HepG2 (cell line): ENCODE measurements at regions not wholly inside any gene's neighbourhood (a gene's known extent, or its start where the extent isn't known, plus 50 kb on each side); places are given as distances from the start of the nearest gene placed in this dataset.

ENCODE experiments used
- ATAC-seq: fragments of 200-7000 bp; cut with Tn5 transposase; 3 replicates; pipeline ENCODE4 v1.9.1; 2020; ENCODE audit warnings: mild to moderate bottlenecking, moderate library complexity
- BruUV-seq: library from RNA; stranded (reverse); fragments of 400-500 nt; replicated peaks from 2 replicates; lab custom pipeline; 2021; lab: Mats Ljungman, UMichigan
- CTCF ChIA-PET: fragments of 300-600 bp; formaldehyde crosslinking; extraction: SDS; loops from one replicate; lab custom pipeline; 2021; ENCODE audit warnings: low total read pairs, inconsistent platforms, low intra/inter-chr PET ratio; lab: Yijun Ruan, JAX
- POLR2A ChIA-PET: fragments of 350-600 bp; sonication (Branson Sonifier 250); formaldehyde crosslinking; loops from one replicate; lab custom pipeline; 2020; ENCODE audit warnings: antibody characterized with exemption, inconsistent platforms; lab: Yijun Ruan, JAX
- DNase-seq: peaks from one replicate; pipeline ENCODE4 v3.0.0-alpha.2; 2015; ENCODE audit warnings: low spot score
- FAIRE-seq: peaks from 3 replicates; lab custom pipeline; 2011; peaks lifted over from hg19 to GRCh38; lab: Jason Lieb, UNC
- H2AFZ ChIP-seq: one replicate; pipeline ENCODE4 v1.6.1; 2011; ENCODE audit warnings: low read length, inconsistent platforms
- H3K27ac ChIP-seq: fragments of 300-600 bp; 3 replicates; pipeline ENCODE4 v1.8.0; 2011; ENCODE audit warnings: mixed run types, mild to moderate bottlenecking, mixed read lengths, low read length, inconsistent platforms; ENCODE audit not compliant: insufficient read depth; ENCODE audit errors: extremely low read length
- H3K27me3 ChIP-seq, 2 experiments: fragments of 200-600 bp in 1 of 2; 2 replicates in 1 of 2; 3 replicates in 1 of 2; pipeline versions ENCODE4 v1.6.0 to v1.8.0; 2011; ENCODE audit warnings: low read length in 2 of 2, mild to moderate bottlenecking in 2 of 2, moderate library complexity in 2 of 2, inconsistent platforms in 1 of 2; ENCODE audit not compliant: insufficient read depth in 2 of 2, control insufficient read depth in 1 of 2
- H3K36me3 ChIP-seq, 2 experiments: fragments of 200-600 bp in 1 of 2; replicated peaks in 1 of 2; 2 replicates in 1 of 2; 3 replicates in 1 of 2; pipeline versions ENCODE4 v1.5.1 to v1.8.0; 2011; ENCODE audit warnings: low read length in 2 of 2, inconsistent platforms in 1 of 2; ENCODE audit not compliant: insufficient read depth in 2 of 2, control insufficient read depth in 1 of 2
- H3K4me1 ChIP-seq: 2 replicates; pipeline ENCODE4 v1.5.1; 2012; ENCODE audit warnings: low read length, inconsistent platforms; ENCODE audit not compliant: insufficient read depth
- H3K4me2 ChIP-seq: 2 replicates; pipeline ENCODE4 v1.6.0; 2011; ENCODE audit warnings: low read depth, low read length, inconsistent platforms
- H3K4me3 ChIP-seq, 3 experiments: fragments of 200-600 bp in 1 of 3; sonication (generic), shearing (Covaris generic) in 1 of 3; replicated peaks in 1 of 3; 2 replicates each; pipeline ENCODE4 v1.5.1; 2011 to 2016; ENCODE audit warnings: low read length in 3 of 3, inconsistent platforms in 2 of 3, low read depth in 2 of 3, mild to moderate bottlenecking in 2 of 3, control low read depth in 1 of 3, mixed read lengths in 1 of 3; ENCODE audit not compliant: insufficient read depth in 1 of 3
- H3K79me2 ChIP-seq: one replicate; pipeline ENCODE4 v1.6.1; 2011; ENCODE audit warnings: low read length, inconsistent platforms; ENCODE audit not compliant: insufficient read depth
- H3K9ac ChIP-seq: 2 replicates; pipeline ENCODE4 v1.6.0; 2011; ENCODE audit warnings: mild to moderate bottlenecking, low read depth, low read length, inconsistent platforms; ENCODE audit not compliant: insufficient read depth
- H3K9me3 ChIP-seq: 2 replicates; pipeline ENCODE4 v1.5.1; 2012; ENCODE audit warnings: mild to moderate bottlenecking, low read length
- H4K20me1 ChIP-seq: 2 replicates; pipeline ENCODE4 v1.6.0; 2011; ENCODE audit warnings: inconsistent platforms, mild to moderate bottlenecking, low read length, moderate library complexity; ENCODE audit not compliant: insufficient read depth
- CHCHD3 ChIP-seq: sonication (generic); formaldehyde crosslinking; IDR thresholded peaks from 2 replicates; pipeline ENCODE4 v1.8.0; 2022; ENCODE audit warnings: mild to moderate bottlenecking, missing genetic modification reagents, moderate library complexity
- FOXJ3 ChIP-seq: sonication (generic); formaldehyde crosslinking; IDR thresholded peaks from 2 replicates; pipeline ENCODE4 v1.4.0; 2020; ENCODE audit warnings: missing genetic modification reagents, mild to moderate bottlenecking, borderline replicate concordance
- HIVEP1 ChIP-seq: sonication (generic); formaldehyde crosslinking; IDR thresholded peaks from 2 replicates; pipeline ENCODE4 v1.4.0; 2020; ENCODE audit warnings: mild to moderate bottlenecking, missing genetic modification reagents
- MAFF ChIP-seq: IDR thresholded peaks from 2 replicates; pipeline ENCODE4 v1.6.1; 2011; ENCODE audit warnings: low read depth, low read length, improper control_type of control experiment
- MAFK ChIP-seq, 2 experiments: IDR thresholded peaks in 1 of 2; conservative IDR thresholded peaks in 1 of 2; 2 replicates each; pipeline ENCODE4 v1.6.1; 2011; ENCODE audit warnings: improper control_type of control experiment in 2 of 2, low read length in 2 of 2
- RNF2 ChIP-seq: fragments of 450-650 bp; conservative IDR thresholded peaks from 2 replicates; pipeline ENCODE4 v1.6.1; 2016; ENCODE audit warnings: low read depth
- SP2 ChIP-seq: sonication (generic); formaldehyde crosslinking; IDR thresholded peaks from 2 replicates; pipeline ENCODE4 v1.5.1; 2020; ENCODE audit warnings: mild to moderate bottlenecking, missing genetic modification reagents
- ZBTB1 ChIP-seq: sonication (generic); formaldehyde crosslinking; IDR thresholded peaks from 2 replicates; pipeline ENCODE4 v1.4.0; 2020; ENCODE audit warnings: missing genetic modification reagents, borderline replicate concordance
- ZBTB2 ChIP-seq: sonication (generic); formaldehyde crosslinking; IDR thresholded peaks from 2 replicates; pipeline ENCODE4 v1.8.0; 2022; ENCODE audit warnings: low read depth, missing genetic modification reagents
- ZBTB39 ChIP-seq: sonication (generic); formaldehyde crosslinking; IDR thresholded peaks from 2 replicates; pipeline ENCODE4 v1.5.0; 2020; ENCODE audit warnings: missing genetic modification reagents
- ZSCAN20 ChIP-seq: sonication (generic); formaldehyde crosslinking; IDR thresholded peaks from 2 replicates; pipeline ENCODE4 v1.4.0; 2020; ENCODE audit warnings: missing genetic modification reagents, mild to moderate bottlenecking, borderline replicate concordance
- WGBS: methylation state at CpG from one replicate; pipeline ENCODE4 v1.1.6; 2017; ENCODE audit warnings: low lambda C conversion rate; 5-methylcytosine and 5-hydroxymethylcytosine counted together
- in situ Hi-C: cut with HindIII; loops from 2 replicates; pipeline ENCODE4 v1.10.0; 2017; ENCODE audit warnings: low pct_unique_long_range_greater_than_20kb; ENCODE audit not compliant: extremely low pct_ligation_motif_present
- intact Hi-C: fragments of 100-400 bp; cut with micrococcal nuclease; formaldehyde crosslinking; loops from one replicate; pipeline ENCODE4 v1.10.0; 2022; ENCODE audit not compliant: unreplicated experiment

GRCh38 chr3:182637350-182638110 lies 155.8 kb upstream of the ATP11B start:
- no peaks in the 10 kb centered on the region for H3K36me3 ChIP-seq

GRCh38 chr3:182644013-182644412 lies 149.3 kb upstream of the ATP11B start:
- DNase-seq (no peak), FAIRE-seq (no peak), ATAC-seq (no peak)
- in situ Hi-C loops (no loop called here), intact Hi-C loops (no loop called here)
- Histone ChIP-seq H3K36me3 (no peaks in the 10 kb centered on the region), H3K4me1 (no peaks in the 10 kb centered on the region), H3K27ac (no peak overlapping the region), H3K27me3 (no peaks in the 10 kb centered on the region; a peak in 1 of 5 replicates), H3K9ac (no peak overlapping the region), H3K4me2 (no peak overlapping the region), H3K9me3 (no peaks in the 10 kb centered on the region), H2AFZ (no peak overlapping the region), H4K20me1 (no peaks in the 10 kb centered on the region), H3K79me2 (no peaks in the 10 kb centered on the region), H3K4me3 (no peak overlapping the region)
- 16% methylated on average over 3 of the region's 3 CpGs for WGBS
- BruUV-seq, result no TSS peak
- POLR2A ChIA-PET, result no interaction called here
- CTCF ChIA-PET, result no interaction called here
- TF ChIP-seq ZSCAN20 (CRISPR knock-in tag) (no peak), CHCHD3 (no peak), FOXJ3 (no peak), ZBTB1 (CRISPR knock-in tag) (no peak), ZBTB39 (CRISPR knock-in tag) (no peak), RNF2 (no peak), SP2 (CRISPR knock-in tag) (no peak)

More at GRCh38 chr3:182637350-182638110, 155.8 kb upstream of the ATP11B start:
- Histone ChIP-seq H3K79me2 (no peaks in the 10 kb centered on the region), H3K27ac (no peak overlapping the region), H2AFZ (no peak overlapping the region), H3K4me1 (no peaks in the 10 kb centered on the region), H3K4me3 (no peak overlapping the region), H3K9me3 (no peaks in the 10 kb centered on the region), H3K27me3 (no peaks in the 10 kb centered on the region), H3K9ac (no peak overlapping the region), H3K4me2 (no peak overlapping the region), H4K20me1 (no peaks in the 10 kb centered on the region)
- ChIA-PET POLR2A (no interaction called here), CTCF (no interaction called here)
- no peak for FAIRE-seq
- no peak for DNase-seq
- no TSS peak for BruUV-seq
- TF ChIP-seq MAFF, result peak; percentile 76
- TF ChIP-seq ZBTB2 (CRISPR knock-in tag), result no peak
- peak; percentile 75 to 86 for TF ChIP-seq MAFK (conservative IDR thresholded peaks at IDR 0.05 in 1 of 2, IDR thresholded peaks at IDR 0.05 in 1 of 2; ENCODE audit: low read length in 2 of 2)
- no peak for TF ChIP-seq HIVEP1
- WGBS, result 4% methylated on average over 2 of the region's 2 CpGs
- in situ Hi-C loops, result no loop called here
- no peak for ATAC-seq
- intact Hi-C loops, result loop anchor here (1.0 kb wide), 1 partner anchor 33 kb away; no protein-coding TSS in a partner anchor
